LNCaP clone FGC (cell line): ENCODE measurements at regions not wholly inside any gene's neighbourhood (a gene's known extent, or its start where the extent isn't known, plus 50 kb on each side); places are given as distances from the start of the nearest gene placed in this dataset.

Source experiments
- DNase-seq: peaks from one replicate; pipeline ENCODE4 v3.0.0-alpha.2; 2011; ENCODE audit warnings: low read depth
- H3K4me3 ChIP-seq: 2 replicates; pipeline ENCODE4 v1.5.1; 2011; ENCODE audit warnings: mild to moderate bottlenecking, low read depth, low read length, control low read depth
- CTCF ChIP-seq: IDR thresholded peaks from 2 replicates; pipeline ENCODE4 v1.5.1; 2012; ENCODE audit warnings: mild to moderate bottlenecking; ENCODE audit not compliant: control insufficient read depth, insufficient read depth; ENCODE audit errors: extremely low read depth

GRCh38 chr18:39701839-39702238 is 2136.2 kb upstream of the CELF4 start:
- no peak for DNase-seq
- no peak overlapping the region for H3K4me3 ChIP-seq
- no peak for TF ChIP-seq CTCF

- H3K4me3 ChIP-seq: no peak overlapping the region
- no peak for DNase-seq
- no peak for TF ChIP-seq CTCF
Measured at GRCh38 chr18:39701055-39701783, 2135.6 kb upstream of the CELF4 start.

- no peak for DNase-seq
- H3K4me3 ChIP-seq: no peak overlapping the region
- no peak for TF ChIP-seq CTCF
Measured at GRCh38 chr18:39699340-39699964, 2133.9 kb upstream of the CELF4 start.

- no peak for TF ChIP-seq CTCF
- H3K4me3 ChIP-seq: no peak overlapping the region
- DNase-seq: no peak
Measured at GRCh38 chr18:39698436-39698835, 2132.8 kb upstream of the CELF4 start.

- no peak overlapping the region for H3K4me3 ChIP-seq
- TF ChIP-seq CTCF: no peak
- no peak for DNase-seq
Measured at GRCh38 chr18:39693359-39693758, 2127.8 kb upstream of the CELF4 start.

- DNase-seq: no peak
- no peak overlapping the region for H3K4me3 ChIP-seq
- TF ChIP-seq CTCF: no peak
Measured at GRCh38 chr18:39692367-39693015, 2126.9 kb upstream of the CELF4 start.
